MCF 10A (cell line): ENCODE measurements at regions not wholly inside any gene's neighbourhood (a gene's known extent, or its start where the extent isn't known, plus 50 kb on each side); places are given as distances from the start of the nearest gene placed in this dataset.

ENCODE experiments used
- BruUV-seq: library from RNA; stranded (reverse); fragments of 400-500 nt; replicated peaks from 2 replicates; lab custom pipeline; 2021; lab: Mats Ljungman, UMichigan
- CTCF ChIA-PET: fragments of 300-600 bp; sonication (Branson Sonifier 250); formaldehyde crosslinking; extraction: SDS; loops from one replicate; lab custom pipeline; 2021; ENCODE audit warnings: antibody characterized with exemption, inconsistent platforms; lab: Yijun Ruan, JAX
- POLR2A ChIA-PET: fragments of 300-600, 350-650 bp; sonication (Branson Sonifier 250); formaldehyde crosslinking; extraction: SDS; loops from one replicate; lab custom pipeline; 2020; ENCODE audit warnings: antibody characterized with exemption, inconsistent platforms; lab: Yijun Ruan, JAX
- DNase-seq: peaks from one replicate; pipeline ENCODE4 v3.0.0-alpha.2; 2018; ENCODE audit not compliant: unreplicated experiment
- H3K27ac Mint-ChIP-seq: one replicate; pipeline ENCODE4 v1.8.0; 2022; ENCODE audit warnings: mild to moderate bottlenecking, low read depth, mixed read lengths; ENCODE audit not compliant: unreplicated experiment
- H3K27me3 Mint-ChIP-seq: one replicate; pipeline ENCODE4 v1.8.0; 2022; ENCODE audit warnings: mixed read lengths; ENCODE audit not compliant: insufficient read depth, unreplicated experiment
- H3K36me3 Mint-ChIP-seq: one replicate; pipeline ENCODE4 v1.8.0; 2022; ENCODE audit warnings: mild to moderate bottlenecking, moderate library complexity, mixed read lengths; ENCODE audit not compliant: insufficient read depth, unreplicated experiment
- H3K4me1 Mint-ChIP-seq: one replicate; pipeline ENCODE4 v1.8.0; 2022; ENCODE audit warnings: mixed read lengths; ENCODE audit not compliant: insufficient read depth, unreplicated experiment
- H3K4me3 Mint-ChIP-seq: one replicate; pipeline ENCODE4 v1.8.0; 2022; ENCODE audit warnings: mild to moderate bottlenecking, moderate library complexity, mixed read lengths; ENCODE audit not compliant: unreplicated experiment
- H3K9me3 Mint-ChIP-seq: one replicate; pipeline ENCODE4 v1.8.0; 2022; ENCODE audit warnings: mixed read lengths; ENCODE audit not compliant: unreplicated experiment
- CTCF ChIP-seq: fragments of 200-600 bp; IDR thresholded peaks from one replicate; pipeline ENCODE4 v1.8.0; 2022; ENCODE audit warnings: antibody characterized with exemption, mild to moderate bottlenecking; ENCODE audit not compliant: unreplicated experiment
- intact Hi-C: fragments of 100-400 bp; cut with micrococcal nuclease; formaldehyde crosslinking; loops from 2 replicates; pipeline ENCODE4 v1.14.1; 2022

GRCh38 chr16:52871481-52871880 is 181.2 kb downstream of the CHD9NB start:
- TF ChIP-seq CTCF: no peak
- Mint-ChIP-seq H3K27ac (no peak overlapping the region), H3K27me3 (peaks cover 12% of the 10 kb centered on the region), H3K36me3 (no peaks in the 10 kb centered on the region), H3K9me3 (no peaks in the 10 kb centered on the region), H3K4me3 (no peak overlapping the region), H3K4me1 (no peaks in the 10 kb centered on the region)
- intact Hi-C loops: loop anchor here (10.0 kb wide), 1 partner anchor 153 kb away; no protein-coding TSS in a partner anchor
- CTCF ChIA-PET: no interaction called here
- no peak for DNase-seq
- no TSS peak for BruUV-seq
- POLR2A ChIA-PET: no interaction called here

- H3K9me3 Mint-ChIP-seq: peaks cover 5% of the 10 kb centered on the region
- no peak overlapping the region for H3K27ac Mint-ChIP-seq
- POLR2A ChIA-PET: no interaction called here
- no peaks in the 10 kb centered on the region for H3K4me1 Mint-ChIP-seq
- intact Hi-C loops: no loop called here
- no peaks in the 10 kb centered on the region for H3K36me3 Mint-ChIP-seq
- DNase-seq: no peak
- no TSS peak for BruUV-seq
- peaks cover 30% of the 10 kb centered on the region for H3K27me3 Mint-ChIP-seq
- no peak for TF ChIP-seq CTCF
- CTCF ChIA-PET: no interaction called here
- no peak overlapping the region for H3K4me3 Mint-ChIP-seq
These were observed 183.5 kb downstream of the CHD9NB start for GRCh38 chr16:52869243-52869642.

- Mint-ChIP-seq H3K4me3 (no peak overlapping the region), H3K4me1 (no peaks in the 10 kb centered on the region), H3K9me3 (peaks cover 5% of the 10 kb centered on the region), H3K36me3 (no peaks in the 10 kb centered on the region), H3K27me3 (peaks cover 62% of the 10 kb centered on the region), H3K27ac (no peak overlapping the region)
- BruUV-seq: no TSS peak
- DNase-seq: no peak
- no peak for TF ChIP-seq CTCF
- ChIA-PET CTCF (interaction anchor here (0.7 kb wide), 1 partner anchor 25 kb away, joined by 4 read pairs; no protein-coding TSS in a partner anchor), POLR2A (no interaction called here)
- intact Hi-C loops: no loop called here
These were observed 189.7 kb downstream of the CHD9NB start for GRCh38 chr16:52863000-52863399.

GRCh38 chr16:52861614-52862022 is 191.1 kb downstream of the CHD9NB start:
- BruUV-seq: no TSS peak
- intact Hi-C loops: loop anchor here (1.0 kb wide), 1 partner anchor 670 kb away; no protein-coding TSS in a partner anchor
- ChIA-PET POLR2A (no interaction called here), CTCF (interaction anchor here (0.7 to 3.8 kb wide), 5 partner anchors 17 to 789 kb away, joined by 3 to 25 read pairs (median 3); no protein-coding TSS in a partner anchor)
- Mint-ChIP-seq H3K27me3 (peaks cover 70% of the 10 kb centered on the region), H3K27ac (no peak overlapping the region), H3K9me3 (peaks cover 5% of the 10 kb centered on the region), H3K4me1 (no peaks in the 10 kb centered on the region), H3K4me3 (no peak overlapping the region), H3K36me3 (no peaks in the 10 kb centered on the region)
- DNase-seq: peak; percentile 46
- peak; percentile 30 for TF ChIP-seq CTCF
